Left forelimb (tissue), 1 donor: ENCODE measurements at regions not wholly inside any gene's neighbourhood (a gene's known extent, or its start where the extent isn't known, plus 50 kb on each side); places are given as distances from the start of the nearest gene placed in this dataset.

Experiments used
- DNase-seq: peaks from one replicate; pipeline ENCODE4 v3.0.0-alpha.2; 2018; ENCODE audit warnings: low spot score

DNA sequence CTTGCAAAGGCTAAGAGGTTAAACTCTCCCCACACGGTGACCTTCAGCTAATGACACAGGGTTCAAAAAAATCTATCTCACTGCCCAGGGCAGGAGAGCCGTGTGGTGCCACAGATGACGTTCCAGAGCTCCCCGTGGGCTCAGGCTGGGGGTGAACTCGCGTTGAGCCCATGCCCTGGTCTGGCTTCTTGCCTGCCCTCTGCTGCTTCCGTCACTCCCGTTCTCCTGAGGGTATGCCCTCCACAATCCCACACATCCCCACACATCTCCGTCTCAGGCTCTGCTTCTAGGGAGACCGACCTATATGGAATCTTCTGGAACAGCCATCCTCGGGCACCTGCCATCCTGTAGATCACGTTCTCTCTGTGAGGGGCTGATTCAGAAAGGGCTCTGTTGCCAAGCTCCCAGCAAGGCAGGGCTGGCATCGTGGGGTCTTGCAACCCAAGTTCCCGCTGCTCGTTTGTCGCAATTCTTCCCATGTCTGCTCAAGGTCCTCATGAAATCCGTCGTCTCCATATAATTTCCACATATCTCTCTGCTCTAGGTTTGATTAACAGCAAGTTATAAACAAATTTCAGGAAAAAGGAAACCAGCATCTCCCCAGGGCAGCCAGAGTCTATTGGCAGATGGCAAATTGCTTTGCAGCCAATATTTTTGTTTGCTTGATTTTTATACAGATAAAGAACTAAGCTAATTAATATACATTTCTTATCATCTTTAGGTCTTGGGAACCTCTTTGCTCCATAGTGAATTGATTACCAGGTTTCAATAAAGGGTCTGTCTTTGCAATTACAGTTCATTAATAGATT, 278.2 kb downstream of the PTPRU start:
- DNase-seq = no peak

DNA sequence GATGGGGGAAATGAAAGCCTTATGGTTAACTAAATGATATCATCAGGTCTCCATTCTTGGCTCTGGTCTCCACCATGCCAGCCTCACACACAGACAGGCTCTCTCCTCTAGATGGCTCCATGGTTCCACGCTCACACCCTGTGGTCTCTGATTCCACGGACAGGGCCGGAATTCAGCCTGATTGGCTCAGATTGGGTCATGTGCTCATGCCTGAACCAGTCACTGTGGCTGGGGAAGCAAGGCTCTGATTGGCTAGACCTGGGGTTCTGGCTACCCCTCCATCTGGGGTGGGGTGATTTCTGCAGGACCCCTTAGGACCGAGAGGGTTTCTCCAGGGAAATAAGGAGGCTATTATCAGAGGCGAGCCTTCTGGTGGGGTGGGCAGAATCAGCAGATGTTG, 277.0 kb downstream of the PTPRU start:
- DNase-seq = no peak

DNA sequence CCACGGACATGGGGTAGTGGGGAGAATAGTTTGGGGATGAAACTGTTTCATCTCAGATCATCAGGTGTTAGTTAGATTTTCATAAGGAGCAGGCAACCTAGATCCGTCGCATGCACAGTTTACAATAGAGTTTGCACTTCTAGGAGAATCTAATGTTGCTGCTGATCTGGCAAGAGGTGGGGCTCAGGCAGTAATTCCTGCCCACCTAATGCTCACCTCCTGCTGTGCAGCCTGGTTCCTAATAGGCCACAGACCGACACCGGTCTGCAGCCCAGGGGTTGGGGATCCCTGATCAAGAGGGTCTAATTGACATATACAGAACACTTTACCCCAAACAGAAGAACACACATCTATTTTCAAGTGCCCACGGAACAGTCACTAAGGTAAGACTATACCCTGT, 275.1 kb downstream of the PTPRU start:
- DNase-seq = no peak

DNA sequence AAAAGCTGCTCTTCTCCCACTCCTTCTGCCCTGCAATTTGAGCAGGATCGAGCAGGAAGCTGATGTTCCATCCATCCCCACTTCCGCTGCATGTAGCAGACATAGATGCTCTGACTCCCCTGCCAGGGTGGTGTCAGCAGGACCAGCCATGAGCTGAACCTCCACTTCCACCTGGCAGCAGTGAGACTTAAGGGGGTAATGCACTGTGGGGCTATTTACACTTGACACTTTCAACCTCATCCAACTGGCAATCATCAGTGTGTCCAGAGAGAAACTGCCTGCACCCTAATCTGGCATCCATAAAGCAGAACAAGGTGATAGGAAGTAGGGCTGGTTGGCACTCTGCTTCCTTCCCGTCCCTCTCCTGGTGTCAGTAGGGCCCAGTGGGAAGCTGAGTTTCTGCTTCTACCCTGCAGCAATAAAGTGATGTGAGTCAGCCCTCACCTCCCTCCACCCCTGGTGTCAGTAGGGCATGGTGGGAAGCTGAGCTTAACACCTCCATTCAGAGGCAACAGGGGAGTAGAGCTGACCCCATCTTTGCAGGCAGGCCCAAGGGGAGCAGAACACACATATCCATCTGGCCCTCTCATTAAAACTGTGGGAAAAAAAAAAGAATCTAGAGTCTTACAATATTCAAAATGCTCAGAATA, 272.3 kb downstream of the PTPRU start:
- DNase-seq = no peak

DNA sequence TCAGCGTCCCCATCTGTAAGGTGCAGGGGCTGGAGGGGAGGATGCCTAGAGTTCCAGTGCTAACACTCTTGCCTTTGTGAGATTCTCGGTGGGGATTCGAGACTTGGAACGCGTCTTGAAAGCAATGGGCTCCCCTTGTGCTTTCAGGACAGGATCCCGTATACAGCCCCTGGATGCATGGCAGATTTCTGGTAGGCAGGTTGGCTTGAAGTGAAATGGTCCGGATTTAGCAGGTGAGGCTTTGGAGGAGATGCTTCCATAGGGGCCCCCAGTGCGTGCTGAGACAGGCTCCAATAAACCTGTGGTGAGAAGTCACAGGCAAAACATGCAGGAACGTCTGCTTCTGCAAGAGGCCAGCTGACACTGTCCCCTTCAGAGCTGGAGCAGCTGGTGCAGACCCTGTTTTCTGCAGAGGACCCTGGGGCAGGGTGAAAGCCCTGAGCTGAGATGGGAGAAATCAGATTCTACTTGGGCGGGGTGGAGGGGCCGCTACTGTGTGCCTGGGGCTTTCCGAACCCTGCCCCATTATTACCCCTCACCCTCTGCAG, 270.4 kb downstream of the PTPRU start:
- DNase-seq = no peak

DNA sequence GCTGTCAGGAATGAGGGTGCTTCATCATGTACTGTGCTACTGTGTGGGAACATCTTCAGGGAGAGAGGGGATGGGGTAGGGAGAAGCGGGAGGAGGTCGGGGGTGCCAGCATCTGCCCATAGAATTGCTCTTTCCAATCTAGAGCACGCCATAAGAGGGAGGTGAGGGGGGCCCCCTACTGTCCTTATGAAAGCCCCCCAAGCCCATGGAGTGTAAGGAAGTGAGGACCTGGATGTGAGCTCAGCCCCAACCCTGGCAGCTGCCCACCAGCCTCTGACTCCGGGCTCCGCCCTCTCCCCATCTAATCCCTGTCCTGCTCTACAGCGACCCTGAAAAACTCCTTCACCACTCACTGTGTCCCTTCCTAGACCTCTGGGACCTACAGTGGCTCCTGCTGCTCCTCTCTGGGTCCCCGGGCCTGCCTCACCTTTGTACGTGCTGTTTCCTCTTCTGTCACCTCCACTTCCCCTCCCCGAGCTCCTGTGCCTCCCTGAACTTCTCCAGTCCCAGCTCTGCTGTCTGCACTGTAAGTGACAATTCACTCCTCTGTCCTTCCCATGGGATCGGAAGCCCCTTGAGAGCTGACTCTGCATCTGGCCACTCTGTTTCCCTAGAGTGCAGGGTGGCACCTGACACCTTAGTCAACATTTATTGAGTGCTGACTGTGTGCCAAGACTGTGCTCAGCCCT, 269.4 kb downstream of the PTPRU start:
- peak; percentile 55 for DNase-seq

DNA sequence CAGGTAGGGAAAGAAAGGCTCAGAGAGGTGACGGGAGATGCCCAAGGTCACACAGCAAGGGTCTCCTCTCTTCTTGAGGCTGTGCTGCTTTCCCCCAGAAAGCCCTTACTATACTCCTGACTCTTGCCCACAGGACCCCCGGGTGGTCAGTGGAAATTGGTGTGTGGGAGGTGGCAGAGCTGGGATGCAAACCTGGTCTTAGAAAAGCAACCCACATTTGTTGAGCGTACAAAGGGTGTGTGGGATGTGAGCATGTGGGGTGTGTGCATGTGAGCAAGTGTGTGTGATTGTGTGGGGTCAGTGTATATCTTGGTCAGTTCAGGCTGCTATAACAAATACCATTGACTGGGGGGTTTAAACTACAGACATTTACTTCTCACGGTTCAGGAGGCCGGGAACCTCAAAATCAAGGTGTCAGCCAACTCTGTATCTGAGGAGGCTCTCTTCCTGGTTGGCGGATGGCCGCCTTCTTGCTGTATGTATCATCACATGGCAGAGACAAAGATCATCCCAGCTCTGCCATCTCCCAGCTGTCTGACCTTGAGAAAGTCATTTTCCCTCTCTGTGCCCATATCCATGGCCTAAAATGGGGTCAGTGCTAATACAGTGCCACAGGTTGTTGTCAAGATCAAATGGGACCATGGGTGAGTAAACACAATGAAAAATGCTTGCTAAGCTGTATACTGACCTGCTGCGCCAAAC, 268.5 kb downstream of the PTPRU start:
- peak; percentile 18 for DNase-seq

DNA sequence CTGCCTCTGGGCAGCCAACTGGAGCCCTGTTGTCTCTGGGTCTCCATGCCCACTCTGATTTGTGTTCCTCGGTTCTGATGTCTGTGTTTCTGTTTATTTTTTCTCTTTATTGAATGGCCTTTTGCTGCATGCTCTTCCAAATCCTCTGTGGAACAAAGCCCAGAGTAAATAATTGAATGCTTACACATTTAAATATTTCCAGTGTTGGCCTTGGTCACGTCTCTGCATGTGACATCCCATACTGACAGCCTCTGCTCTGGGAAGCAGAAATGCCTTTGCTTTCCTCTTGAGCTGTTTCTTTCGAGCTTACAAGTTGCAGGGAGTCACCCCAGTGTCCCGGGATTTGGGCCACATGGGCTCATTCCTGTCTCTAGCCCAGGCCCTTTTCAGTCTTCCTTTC, 267.9 kb downstream of the PTPRU start:
- no peak for DNase-seq

DNA sequence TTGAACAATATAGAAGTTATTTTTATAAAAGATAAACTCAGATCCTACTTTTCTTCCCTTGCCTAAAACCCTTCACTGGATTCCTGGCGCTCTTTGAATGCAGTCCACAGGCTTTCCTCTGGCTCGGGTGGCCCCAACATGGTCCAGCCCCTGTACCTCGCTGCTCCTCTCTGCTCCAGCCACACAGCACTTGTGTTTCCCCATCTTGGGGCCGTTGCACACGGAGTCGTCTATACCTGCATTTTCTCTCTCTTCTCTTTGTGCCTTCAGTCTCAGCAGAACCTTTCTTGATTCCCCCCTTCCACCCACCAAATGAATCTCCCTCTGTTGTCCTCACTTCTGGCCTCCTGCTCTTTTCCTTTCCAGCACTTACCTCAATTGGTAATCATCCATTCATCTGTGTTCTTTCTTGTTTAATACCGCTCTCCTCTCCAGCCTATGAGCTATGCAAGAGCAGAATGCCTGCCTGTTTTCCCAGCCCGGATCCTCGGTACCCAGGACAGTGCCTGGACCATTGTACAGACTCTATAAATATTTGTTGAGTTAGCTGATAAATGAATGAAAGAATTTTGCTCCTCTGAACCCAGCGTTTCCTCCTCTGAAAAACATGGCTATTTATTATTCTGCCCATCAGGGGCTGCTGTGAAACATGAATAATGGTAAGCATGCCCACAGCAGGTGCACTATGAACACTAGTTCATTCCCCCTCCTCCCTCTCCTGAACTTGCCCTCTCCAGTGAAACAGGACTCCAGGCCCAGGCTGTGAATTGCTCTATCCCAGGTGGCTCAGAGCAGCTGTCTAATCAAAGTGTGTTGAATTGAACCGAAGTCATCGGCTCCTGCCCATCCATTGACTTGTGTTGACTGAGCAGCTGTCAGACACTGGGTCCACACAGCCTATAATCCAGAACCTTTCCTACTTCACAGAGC, 266.9 kb downstream of the PTPRU start:
- DNase-seq = peak; percentile 41

DNA sequence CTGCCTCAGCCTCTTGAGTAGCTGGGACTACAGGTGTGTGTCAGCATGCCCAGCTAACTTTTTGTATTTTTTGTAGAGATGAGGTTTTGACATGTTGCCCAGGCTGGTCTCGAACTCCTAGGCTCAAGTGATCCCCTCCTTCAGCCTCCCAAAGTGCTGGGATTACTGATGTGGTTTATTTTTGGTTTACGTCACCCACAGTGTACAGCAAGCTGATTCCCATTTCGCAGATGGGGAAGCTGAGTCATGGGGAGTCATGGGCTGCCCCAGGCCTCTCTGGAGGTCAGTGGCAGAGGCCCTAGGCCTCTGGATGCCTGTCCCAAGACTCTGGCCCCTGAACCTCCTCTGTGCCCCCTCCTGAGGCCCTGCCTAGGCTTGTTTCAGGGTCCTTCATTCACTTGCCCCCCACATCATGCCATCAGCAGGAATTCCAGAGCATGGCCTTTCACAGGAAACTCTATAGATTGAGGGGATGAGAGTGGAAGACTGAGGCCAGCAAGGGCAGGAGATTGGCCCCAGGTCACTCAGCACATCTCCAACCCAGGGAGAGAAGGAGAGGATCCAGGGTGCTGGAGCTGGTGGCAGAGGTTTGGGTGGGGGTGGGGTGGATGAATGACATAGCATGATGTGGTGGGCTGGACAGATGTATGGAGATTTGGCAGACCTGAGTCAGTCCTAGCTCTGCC, 266.0 kb downstream of the PTPRU start:
- peak; percentile 55 for DNase-seq

DNA sequence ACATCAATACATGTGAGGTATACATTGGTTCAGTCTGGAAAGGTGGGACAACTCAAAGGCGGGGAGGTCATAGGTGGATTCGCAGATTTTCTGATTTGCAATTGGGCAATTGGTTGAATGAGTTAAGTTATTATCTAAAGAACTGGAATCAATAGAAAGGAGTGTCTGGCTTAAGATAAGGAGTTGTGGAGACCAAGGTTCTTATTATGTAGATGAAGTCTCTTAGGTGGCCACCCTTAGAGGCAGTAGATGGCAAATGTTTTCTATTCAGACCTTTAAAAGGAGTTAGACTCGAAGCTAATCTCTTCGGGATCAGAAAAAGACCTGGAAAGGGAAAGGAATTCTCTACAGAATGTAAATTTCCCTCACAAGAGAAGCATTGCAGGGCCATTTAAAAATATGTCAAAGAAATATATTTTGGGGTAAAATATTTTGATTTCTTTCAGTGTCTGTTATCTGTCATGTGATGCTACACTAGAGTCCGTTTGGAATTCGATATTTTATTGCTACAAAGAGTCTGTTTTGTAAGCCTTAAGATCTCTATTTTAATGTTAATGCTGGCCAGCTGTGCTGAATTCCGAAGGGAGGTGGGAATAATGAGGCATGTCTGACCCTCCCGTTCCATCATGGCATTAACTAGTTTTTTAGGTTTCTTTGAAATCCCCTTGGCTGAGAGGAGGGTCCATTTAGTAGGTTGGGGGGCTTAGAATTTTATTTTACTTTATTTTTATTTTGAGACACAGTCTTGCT, 265.1 kb downstream of the PTPRU start:
- no peak for DNase-seq

DNA sequence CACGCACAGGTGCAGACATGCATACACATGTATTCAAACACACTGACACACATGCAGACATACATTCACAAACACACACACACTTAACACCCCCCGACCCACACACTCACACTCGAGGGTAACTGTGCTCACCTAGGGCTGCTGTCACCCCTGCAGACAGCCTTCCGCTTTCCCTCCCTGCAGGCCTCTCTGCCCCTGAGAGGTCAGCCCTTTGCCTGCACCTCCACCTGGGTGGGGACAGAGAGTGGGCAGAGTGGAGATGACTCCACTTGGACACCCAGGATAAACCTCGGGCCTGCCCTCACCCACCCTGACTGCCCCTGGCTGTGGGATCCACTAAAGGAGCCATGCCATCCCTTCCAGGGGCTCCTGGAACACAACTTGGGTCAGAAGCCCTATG, 264.3 kb downstream of the PTPRU start:
- DNase-seq = no peak

DNA sequence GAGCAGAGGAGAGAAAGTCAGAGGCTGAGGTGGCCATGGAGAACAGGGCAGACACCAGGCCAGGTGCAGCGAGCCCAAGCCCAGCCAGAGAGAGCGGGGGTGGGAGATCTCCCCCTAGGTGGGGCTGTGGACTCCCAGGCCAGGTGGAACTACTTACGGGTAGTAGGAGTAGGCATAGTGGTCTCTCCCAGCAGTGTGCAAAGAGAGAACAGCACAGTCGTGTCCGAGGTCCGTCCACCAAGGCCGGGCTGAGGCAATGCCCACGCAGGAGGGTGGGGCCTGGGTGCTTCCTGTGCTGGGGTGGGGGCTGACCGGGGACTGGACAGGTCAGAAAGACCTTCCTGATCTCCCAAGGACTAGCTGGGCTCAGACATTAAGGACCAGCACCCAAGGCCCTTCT, 263.7 kb downstream of the PTPRU start:
- no peak for DNase-seq

DNA sequence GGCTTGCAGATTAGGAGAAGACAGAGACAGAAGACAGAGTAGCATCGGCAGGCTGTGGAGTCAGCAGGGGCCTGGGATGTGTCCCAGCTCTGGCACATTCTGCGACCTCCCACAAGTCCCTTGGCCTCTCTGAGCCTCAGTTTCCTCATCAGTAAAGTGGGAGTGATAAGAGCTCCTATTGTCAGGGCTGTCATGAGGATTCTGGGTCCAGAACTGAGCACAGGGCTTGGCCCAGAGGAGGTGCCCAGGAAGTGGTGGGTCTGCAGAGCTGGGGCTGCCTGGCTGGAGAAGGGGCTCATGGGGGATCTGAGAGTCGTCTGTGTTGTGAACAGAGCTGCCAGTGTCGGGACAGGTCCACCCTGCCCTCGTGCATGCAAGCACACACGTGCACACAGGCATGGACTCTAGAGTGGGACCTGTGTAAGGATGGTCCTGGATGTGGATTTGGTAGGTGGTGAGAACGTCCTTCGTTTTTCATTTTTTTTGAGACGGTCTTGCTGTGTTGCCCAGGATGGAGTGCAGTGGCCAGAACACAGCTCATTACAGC, 262.9 kb downstream of the PTPRU start:
- no peak for DNase-seq

DNA sequence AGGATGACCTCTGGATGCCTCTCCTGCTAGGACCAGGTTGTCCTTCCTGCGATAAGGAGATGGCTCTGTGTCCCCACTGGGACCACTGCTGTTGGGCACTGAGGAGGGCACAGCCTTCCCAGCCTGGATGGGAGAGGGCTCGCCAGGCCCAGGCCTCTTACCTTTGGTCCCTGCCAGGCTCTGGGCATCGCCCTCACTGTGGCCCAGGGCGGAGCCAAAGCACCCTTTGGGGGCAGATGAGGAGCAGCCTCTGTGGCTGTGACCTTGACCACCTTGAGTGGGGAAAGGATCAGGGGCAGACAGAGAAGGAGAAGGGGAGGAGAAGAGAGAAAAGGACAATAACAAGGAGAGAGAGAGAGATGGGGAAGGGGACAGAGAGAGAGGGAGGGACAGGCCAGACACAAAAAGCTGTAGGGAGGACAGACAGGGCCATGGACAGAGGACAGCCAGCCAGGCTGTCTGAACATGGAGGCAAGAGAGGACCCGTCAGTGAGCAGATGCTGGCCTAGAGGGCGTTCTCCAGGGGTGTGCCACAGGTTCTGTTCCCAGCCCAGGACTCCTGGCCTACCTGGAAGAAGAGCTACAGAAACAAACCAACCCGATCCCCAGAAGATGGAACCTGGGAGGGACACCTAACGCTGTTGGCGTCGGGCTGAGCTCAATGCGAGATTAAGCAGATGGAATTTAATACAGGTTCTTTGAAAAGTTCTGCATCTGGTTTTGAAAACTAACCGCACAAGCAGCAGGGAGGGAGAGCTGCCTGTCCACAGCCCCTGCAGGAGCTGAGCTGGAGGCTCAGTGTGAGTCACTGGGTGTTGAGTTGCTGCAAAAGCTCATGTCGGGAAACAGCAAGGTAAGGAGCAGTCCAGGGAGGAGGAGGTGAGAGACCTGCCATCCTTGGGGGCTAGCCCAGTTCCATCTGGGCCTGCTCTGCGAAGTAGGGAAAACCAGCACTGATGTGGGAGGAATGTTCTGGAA, 262.1 kb downstream of the PTPRU start:
- no peak for DNase-seq

DNA sequence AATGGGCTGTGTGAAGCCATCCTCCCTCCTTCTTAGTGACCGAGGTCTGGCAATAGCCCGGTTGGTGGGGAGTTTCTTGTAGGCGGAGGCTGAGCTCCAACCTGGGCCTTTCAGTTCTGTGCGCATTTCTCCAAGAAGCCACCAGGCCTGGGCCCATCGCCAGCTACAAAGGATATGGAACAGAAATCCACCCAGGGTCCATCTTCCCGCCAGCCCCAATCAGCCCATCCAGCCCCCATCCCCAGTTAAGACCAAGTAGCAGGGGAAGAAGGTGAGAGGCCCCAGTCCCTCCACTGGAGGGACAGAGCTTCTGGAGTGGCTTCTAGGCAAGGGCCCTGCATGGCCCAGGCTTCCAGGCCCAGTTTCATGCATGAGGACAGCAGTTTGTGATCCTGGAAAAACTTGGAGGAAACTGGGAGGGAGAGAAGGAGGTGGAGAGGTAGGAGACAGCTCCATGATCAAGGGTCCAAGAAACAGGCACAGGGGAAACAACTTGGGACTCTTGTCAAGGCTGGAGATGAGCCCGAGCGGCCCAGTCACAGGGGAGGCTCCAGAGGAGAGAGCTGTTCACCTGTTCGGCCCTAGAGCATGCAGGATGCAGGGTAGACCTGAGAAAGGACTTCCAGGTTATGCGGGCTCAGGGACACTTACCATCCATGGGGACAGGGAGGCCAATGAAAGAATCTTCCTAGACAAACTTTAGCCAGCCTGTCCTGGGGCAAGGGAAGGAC, 261.2 kb downstream of the PTPRU start:
- DNase-seq = no peak

DNA sequence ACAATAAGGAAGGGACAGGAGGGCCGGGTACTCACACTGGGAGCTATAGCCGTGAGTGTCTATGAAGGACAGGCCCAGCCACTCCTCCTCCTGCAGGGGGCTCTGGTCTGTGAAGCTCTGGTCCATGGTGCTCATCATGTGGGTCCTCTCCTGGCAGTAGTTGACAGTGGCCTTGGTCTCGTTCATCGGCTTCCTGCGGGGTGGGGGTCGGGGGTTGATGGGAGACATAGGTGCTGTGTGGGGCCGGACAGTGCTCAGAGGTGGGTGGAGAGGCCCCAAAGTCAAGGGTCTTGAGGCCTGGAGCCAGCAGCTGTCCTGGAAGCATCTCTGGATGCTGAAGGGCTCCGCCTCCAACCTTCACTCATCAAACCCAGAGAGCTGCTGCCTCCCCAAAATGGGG, 260.4 kb downstream of the PTPRU start:
- no peak for DNase-seq
